ENCODE measurements at regions not wholly inside any gene's neighbourhood (a gene's known extent, or its start where the extent isn't known, plus 50 kb on each side); places are given as distances from the start of the nearest gene placed in this dataset.

DNA sequence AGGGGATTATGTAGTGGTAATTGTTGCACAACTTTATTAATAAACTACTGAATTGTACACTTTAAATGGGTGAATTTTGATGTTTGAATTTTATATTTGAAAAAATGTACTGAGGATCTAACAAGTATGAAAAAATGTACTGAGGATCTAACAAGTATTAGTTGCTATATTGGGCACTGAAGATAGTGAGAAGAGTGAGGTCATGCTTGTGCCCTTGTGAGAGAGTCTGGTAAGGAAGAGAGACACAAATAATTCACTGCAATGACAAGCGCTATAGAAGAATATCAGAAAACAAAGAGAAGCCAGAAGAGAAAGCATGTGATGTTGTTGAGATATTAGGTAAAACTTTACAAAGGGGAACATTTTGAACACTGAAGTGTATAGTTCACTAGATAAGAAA is 137.6 kb downstream of the DTWD1 start:
- H3K9me3 ChIP-seq, result peaks cover 0 to 38% (median 7%) of the 10 kb centered on the region in 4 donors
- no peaks in the 10 kb centered on the region for H3K36me3 ChIP-seq
- no peak overlapping the region for H3K27ac ChIP-seq
- no peak overlapping the region for H3K4me3 ChIP-seq
- 78 to 80% methylated on average over 1 of the region's 1 CpG for WGBS, 2 donors
- no peaks in the 10 kb centered on the region for H3K4me1 ChIP-seq
- H3K27me3 ChIP-seq, result no peaks in the 10 kb centered on the region
- no peak for DNase-seq (ENCODE audit: low spot score in 2 of 2)
- TF ChIP-seq POLR2A (IDR thresholded peaks at IDR 0.05) (no peak), EP300 (IDR thresholded peaks at IDR 0.05) (no peak)
- TF ChIP-seq, protein P1, sequence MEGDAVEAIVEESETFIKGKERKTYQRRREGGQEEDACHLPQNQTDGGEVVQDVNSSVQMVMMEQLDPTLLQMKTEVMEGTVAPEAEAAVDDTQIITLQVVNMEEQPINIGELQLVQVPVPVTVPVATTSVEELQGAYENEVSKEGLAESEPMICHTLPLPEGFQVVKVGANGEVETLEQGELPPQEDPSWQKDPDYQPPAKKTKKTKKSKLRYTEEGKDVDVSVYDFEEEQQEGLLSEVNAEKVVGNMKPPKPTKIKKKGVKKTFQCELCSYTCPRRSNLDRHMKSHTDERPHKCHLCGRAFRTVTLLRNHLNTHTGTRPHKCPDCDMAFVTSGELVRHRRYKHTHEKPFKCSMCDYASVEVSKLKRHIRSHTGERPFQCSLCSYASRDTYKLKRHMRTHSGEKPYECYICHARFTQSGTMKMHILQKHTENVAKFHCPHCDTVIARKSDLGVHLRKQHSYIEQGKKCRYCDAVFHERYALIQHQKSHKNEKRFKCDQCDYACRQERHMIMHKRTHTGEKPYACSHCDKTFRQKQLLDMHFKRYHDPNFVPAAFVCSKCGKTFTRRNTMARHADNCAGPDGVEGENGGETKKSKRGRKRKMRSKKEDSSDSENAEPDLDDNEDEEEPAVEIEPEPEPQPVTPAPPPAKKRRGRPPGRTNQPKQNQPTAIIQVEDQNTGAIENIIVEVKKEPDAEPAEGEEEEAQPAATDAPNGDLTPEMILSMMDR (IDR thresholded peaks at IDR 0.05), result no peak

DNA sequence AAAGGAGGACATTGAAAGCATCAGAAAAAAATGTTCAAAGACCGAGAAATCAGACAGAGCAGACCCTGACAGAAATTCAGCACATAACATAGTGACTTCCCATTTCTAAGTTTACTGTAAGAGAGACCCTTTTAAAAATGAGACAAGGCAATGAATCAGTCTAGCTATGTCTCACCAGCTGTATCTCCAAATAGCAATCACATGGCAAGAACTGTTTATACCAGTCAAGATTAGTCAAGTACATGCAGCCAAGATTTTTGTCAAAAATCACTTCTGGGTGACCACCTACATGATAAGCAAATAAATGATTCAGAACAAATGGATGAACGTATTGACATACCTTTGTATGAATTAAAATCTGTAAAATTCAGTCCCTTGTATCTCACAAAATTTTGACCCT is 138.0 kb downstream of the DTWD1 start:
- H3K27ac ChIP-seq, result no peak overlapping the region
- no peaks in the 10 kb centered on the region for H3K36me3 ChIP-seq
- no peaks in the 10 kb centered on the region for H3K4me1 ChIP-seq
- no peak for DNase-seq (ENCODE audit: low spot score in 2 of 2)
- no peak for TF ChIP-seq POLR2A (IDR thresholded peaks at IDR 0.05)
- TF ChIP-seq, protein P1 (IDR thresholded peaks at IDR 0.05), result no peak
- no peak for TF ChIP-seq EP300 (IDR thresholded peaks at IDR 0.05)
- H3K27me3 ChIP-seq, result no peaks in the 10 kb centered on the region
- peaks cover 0 to 41% (median 9%) of the 10 kb centered on the region in 4 donors for H3K9me3 ChIP-seq
- 76 to 81% methylated on average over 2 of the region's 2 CpGs for WGBS, 2 donors
- no peak overlapping the region for H3K4me3 ChIP-seq

DNA sequence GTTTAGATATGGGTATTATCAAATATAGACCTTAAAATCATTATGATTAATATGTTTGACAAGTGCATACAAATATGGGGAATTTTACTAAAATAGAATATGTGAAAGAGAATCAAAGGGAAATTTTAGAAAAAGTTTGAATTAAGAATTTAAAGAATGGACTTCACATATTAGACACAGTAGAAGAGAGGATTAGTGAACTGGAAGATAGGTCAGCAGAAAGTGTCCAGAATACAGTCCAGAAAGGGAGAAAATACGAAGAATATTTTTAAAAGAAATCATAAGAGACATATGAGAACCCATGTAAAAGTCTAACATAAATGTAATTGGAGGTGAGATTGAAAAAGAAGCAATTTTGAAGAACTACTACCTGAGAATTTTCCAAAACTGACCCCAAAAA is 139.9 kb downstream of the DTWD1 start:
- no peaks in the 10 kb centered on the region for H3K36me3 ChIP-seq
- H3K27me3 ChIP-seq, result no peaks in the 10 kb centered on the region
- TF ChIP-seq POLR2A (IDR thresholded peaks at IDR 0.05) (no peak), EP300 (IDR thresholded peaks at IDR 0.05) (no peak)
- TF ChIP-seq, protein P1 (IDR thresholded peaks at IDR 0.05), result no peak
- no peak for DNase-seq (ENCODE audit: low spot score in 2 of 2)
- no peaks in the 10 kb centered on the region for H3K4me1 ChIP-seq
- H3K4me3 ChIP-seq, result no peak overlapping the region
- H3K27ac ChIP-seq, result no peak overlapping the region
- WGBS, 2 donors, result 85 to 90% methylated on average over 1 of the region's 1 CpG
- peaks cover 0 to 59% (median 16%) of the 10 kb centered on the region in 4 donors for H3K9me3 ChIP-seq

DNA sequence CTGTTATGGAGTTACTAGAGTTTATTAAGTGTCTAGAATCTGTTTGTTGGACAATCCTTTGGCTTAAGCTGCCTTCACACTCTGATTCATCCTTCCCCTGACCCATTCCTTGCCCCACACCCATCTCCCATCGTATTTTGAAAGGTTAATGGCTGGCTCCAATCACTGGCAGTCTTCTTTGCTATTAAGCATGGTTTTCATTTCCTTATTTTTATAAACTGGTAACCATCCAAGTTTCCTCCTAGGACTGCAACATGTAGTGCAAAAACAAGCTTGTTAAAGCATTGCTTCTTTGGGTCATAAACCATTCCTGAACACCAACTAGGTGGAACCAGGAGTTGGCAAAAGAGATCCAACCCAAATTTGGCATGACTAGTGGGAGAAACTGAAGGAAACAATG is 148.4 kb downstream of the DTWD1 start:
- no peaks in the 10 kb centered on the region for H3K27me3 ChIP-seq
- H3K27ac ChIP-seq, result no peak overlapping the region
- no peaks in the 10 kb centered on the region for H3K4me1 ChIP-seq
- WGBS, 2 donors, result 36 to 43% methylated on average over 1 of the region's 1 CpG
- no peak for DNase-seq (ENCODE audit: low spot score in 2 of 2)
- H3K4me3 ChIP-seq, result no peak overlapping the region
- no peaks in the 10 kb centered on the region for H3K36me3 ChIP-seq
- TF ChIP-seq POLR2A (IDR thresholded peaks at IDR 0.05), result no peak
- TF ChIP-seq EP300 (IDR thresholded peaks at IDR 0.05), result no peak
- TF ChIP-seq, protein P1 (IDR thresholded peaks at IDR 0.05), result no peak
- H3K9me3 ChIP-seq, result peaks cover 0 to 40% (median 9%) of the 10 kb centered on the region in 4 donors

DNA sequence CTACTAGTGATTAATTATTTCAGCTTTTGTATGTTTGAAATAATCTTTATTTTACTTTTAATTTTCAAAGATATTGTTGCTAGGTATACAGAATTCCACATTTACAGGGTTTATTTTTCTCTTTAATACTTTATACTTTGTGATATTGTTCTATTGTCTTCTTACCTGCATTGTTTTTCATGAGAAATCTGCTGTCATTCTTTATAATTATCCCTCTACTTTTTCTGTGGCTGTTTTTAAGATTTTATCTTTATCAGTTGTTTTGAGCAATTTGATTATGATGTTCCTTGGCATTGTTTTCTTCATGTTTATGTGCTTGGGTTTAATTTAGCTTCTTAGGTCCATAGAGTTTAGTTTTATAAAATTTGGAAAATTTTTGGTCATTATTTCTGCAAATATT is 168.6 kb downstream of the DTWD1 start:
- Histone ChIP-seq H3K27ac (no peak overlapping the region), H3K36me3 (no peaks in the 10 kb centered on the region), H3K9me3 (peaks cover 0 to 13% (median 0%) of the 10 kb centered on the region in 4 donors), H3K4me3 (no peak overlapping the region), H3K27me3 (no peaks in the 10 kb centered on the region), H3K4me1 (no peaks in the 10 kb centered on the region)
- TF ChIP-seq POLR2A (IDR thresholded peaks at IDR 0.05) (no peak), EP300 (IDR thresholded peaks at IDR 0.05) (no peak)
- TF ChIP-seq, protein P1 (IDR thresholded peaks at IDR 0.05), result no peak
- DNase-seq (ENCODE audit: low spot score in 2 of 2), result no peak
